ENCODE measurements at regions not wholly inside any gene's neighbourhood (a gene's known extent, or its start where the extent isn't known, plus 50 kb on each side); places are given as distances from the start of the nearest gene placed in this dataset.

GRCh38 chr15:94028809-94029208 lies 202.6 kb upstream of the MCTP2 start:
- no peak overlapping the region for H2BK5ac ChIP-seq (ENCODE audit: low read depth, low read length, poor library complexity)
- H3K36me3 ChIP-seq (ENCODE audit: control insufficient read depth in 1 of 2, insufficient read depth in 2 of 2, low read length in 2 of 2), result no peaks in the 10 kb centered on the region
- H3K27me3 ChIP-seq (ENCODE audit: insufficient read depth, low read length), result no peaks in the 10 kb centered on the region
- no peak overlapping the region for H3K4ac ChIP-seq (ENCODE audit: low read depth, low read length)
- no CpG with 5 or more reads among the region's 6 CpGs for WGBS (ENCODE audit: extremely low coverage, insufficient coverage, insufficient read length)
- no peak overlapping the region for H3K27ac ChIP-seq (ENCODE audit: low read depth, low read length)
- H2AFZ ChIP-seq (ENCODE audit: insufficient read depth, low read length, poor library complexity), result no peak overlapping the region
- no peak overlapping the region for H4K12ac ChIP-seq (ENCODE audit: low read depth, low read length)
- H2BK12ac ChIP-seq (ENCODE audit: low read length), result no peak overlapping the region
- H3K14ac ChIP-seq (ENCODE audit: low read length), result no peak overlapping the region
- H2BK120ac ChIP-seq (ENCODE audit: insufficient read depth, low read length, poor library complexity), result no peak overlapping the region
- no peak overlapping the region for H3K18ac ChIP-seq (ENCODE audit: low read length)
- peak in 1 of 2 donors; percentile 46 for DNase-seq
- H4K91ac ChIP-seq (ENCODE audit: low read depth, low read length), result no peak overlapping the region
- H3K9ac ChIP-seq (ENCODE audit: low read length), result no peak overlapping the region
- no peak overlapping the region for H3K4me3 ChIP-seq (ENCODE audit: low read depth, low read length)
- no peaks in the 10 kb centered on the region for H3K9me3 ChIP-seq (ENCODE audit: insufficient read depth, low read depth, low read length)
- no peaks in the 10 kb centered on the region for H3K79me2 ChIP-seq (ENCODE audit: control insufficient read depth, insufficient read depth, low read length, poor library complexity)
- no peak overlapping the region for H2AK5ac ChIP-seq (ENCODE audit: low read length)
- no peaks in the 10 kb centered on the region for H3K79me1 ChIP-seq (ENCODE audit: low read length)
- no peak overlapping the region for H3K4me2 ChIP-seq (ENCODE audit: low read length)
- H4K8ac ChIP-seq (ENCODE audit: low read depth, low read length), result no peak overlapping the region
- no peak overlapping the region for H3K23ac ChIP-seq (ENCODE audit: low read length)
- H3K4me1 ChIP-seq (ENCODE audit: control insufficient read depth in 1 of 2, insufficient read depth in 2 of 2, low read length in 2 of 2), result no peaks in the 10 kb centered on the region

- Histone ChIP-seq H3K27me3 (ENCODE audit: insufficient read depth, low read length) (no peaks in the 10 kb centered on the region), H3K4ac (ENCODE audit: low read depth, low read length) (no peak overlapping the region), H2BK12ac (ENCODE audit: low read length) (no peak overlapping the region), H2AFZ (ENCODE audit: insufficient read depth, low read length, poor library complexity) (no peak overlapping the region), H2BK120ac (ENCODE audit: insufficient read depth, low read length, poor library complexity) (no peak overlapping the region), H3K14ac (ENCODE audit: low read length) (no peak overlapping the region), H2BK5ac (ENCODE audit: low read depth, low read length, poor library complexity) (no peak overlapping the region), H2AK5ac (ENCODE audit: low read length) (no peak overlapping the region), H4K8ac (ENCODE audit: low read depth, low read length) (no peak overlapping the region), H3K23ac (ENCODE audit: low read length) (no peak overlapping the region), H3K4me2 (ENCODE audit: low read length) (no peak overlapping the region), H3K36me3 (ENCODE audit: control insufficient read depth in 1 of 2, insufficient read depth in 2 of 2, low read length in 2 of 2) (no peaks in the 10 kb centered on the region), H3K18ac (ENCODE audit: low read length) (no peak overlapping the region), H4K91ac (ENCODE audit: low read depth, low read length) (no peak overlapping the region), H3K79me1 (ENCODE audit: low read length) (no peaks in the 10 kb centered on the region), H3K4me3 (ENCODE audit: low read depth, low read length) (no peak overlapping the region), H3K9ac (ENCODE audit: low read length) (no peak overlapping the region), H3K9me3 (ENCODE audit: insufficient read depth, low read depth, low read length) (no peaks in the 10 kb centered on the region), H3K4me1 (ENCODE audit: control insufficient read depth in 1 of 2, insufficient read depth in 2 of 2, low read length in 2 of 2) (no peaks in the 10 kb centered on the region), H3K79me2 (ENCODE audit: control insufficient read depth, insufficient read depth, low read length, poor library complexity) (no peaks in the 10 kb centered on the region), H4K12ac (ENCODE audit: low read depth, low read length) (no peak overlapping the region), H3K27ac (ENCODE audit: low read depth, low read length) (no peak overlapping the region)
- no CpG with 5 or more reads among the region's 3 CpGs for WGBS (ENCODE audit: extremely low coverage, insufficient coverage, insufficient read length)
- peak; percentile 57 to 74 for DNase-seq
Observed at GRCh38 chr15:94028121-94028520, 203.2 kb upstream of the MCTP2 start.

- Histone ChIP-seq H2BK120ac (ENCODE audit: insufficient read depth, low read length, poor library complexity) (no peak overlapping the region), H3K27me3 (ENCODE audit: insufficient read depth, low read length) (no peaks in the 10 kb centered on the region), H3K79me1 (ENCODE audit: low read length) (no peaks in the 10 kb centered on the region), H3K4me2 (ENCODE audit: low read length) (no peak overlapping the region), H3K79me2 (ENCODE audit: control insufficient read depth, insufficient read depth, low read length, poor library complexity) (no peaks in the 10 kb centered on the region), H4K12ac (ENCODE audit: low read depth, low read length) (no peak overlapping the region), H2BK12ac (ENCODE audit: low read length) (no peak overlapping the region), H3K9ac (ENCODE audit: low read length) (no peak overlapping the region), H3K18ac (ENCODE audit: low read length) (no peak overlapping the region), H2AFZ (ENCODE audit: insufficient read depth, low read length, poor library complexity) (no peak overlapping the region), H4K8ac (ENCODE audit: low read depth, low read length) (no peak overlapping the region), H3K14ac (ENCODE audit: low read length) (no peak overlapping the region), H2AK5ac (ENCODE audit: low read length) (no peak overlapping the region), H3K9me3 (ENCODE audit: insufficient read depth, low read depth, low read length) (no peaks in the 10 kb centered on the region), H3K27ac (ENCODE audit: low read depth, low read length) (no peak overlapping the region), H3K4me3 (ENCODE audit: low read depth, low read length) (no peak overlapping the region), H3K23ac (ENCODE audit: low read length) (no peak overlapping the region), H3K36me3 (ENCODE audit: control insufficient read depth in 1 of 2, insufficient read depth in 2 of 2, low read length in 2 of 2) (no peaks in the 10 kb centered on the region), H2BK5ac (ENCODE audit: low read depth, low read length, poor library complexity) (no peak overlapping the region), H3K4ac (ENCODE audit: low read depth, low read length) (no peak overlapping the region), H4K91ac (ENCODE audit: low read depth, low read length) (no peak overlapping the region), H3K4me1 (ENCODE audit: control insufficient read depth in 1 of 2, insufficient read depth in 2 of 2, low read length in 2 of 2) (no peaks in the 10 kb centered on the region)
- DNase-seq, result peak in 1 of 2 donors; percentile 45
- WGBS (ENCODE audit: extremely low coverage, insufficient coverage, insufficient read length), result no CpG with 5 or more reads among the region's 1 CpG
Observed at GRCh38 chr15:94027581-94027980, 203.8 kb upstream of the MCTP2 start.

GRCh38 chr15:94026458-94027304 lies 204.7 kb upstream of the MCTP2 start:
- no peak overlapping the region for H3K14ac ChIP-seq (ENCODE audit: low read length)
- H3K27me3 ChIP-seq (ENCODE audit: insufficient read depth, low read length), result no peaks in the 10 kb centered on the region
- no peak overlapping the region for H2BK5ac ChIP-seq (ENCODE audit: low read depth, low read length, poor library complexity)
- H2AK5ac ChIP-seq (ENCODE audit: low read length), result no peak overlapping the region
- no peak overlapping the region for H2BK120ac ChIP-seq (ENCODE audit: insufficient read depth, low read length, poor library complexity)
- H3K9me3 ChIP-seq (ENCODE audit: insufficient read depth, low read depth, low read length), result no peaks in the 10 kb centered on the region
- no peak overlapping the region for H3K9ac ChIP-seq (ENCODE audit: low read length)
- no peaks in the 10 kb centered on the region for H3K4me1 ChIP-seq (ENCODE audit: control insufficient read depth in 1 of 2, insufficient read depth in 2 of 2, low read length in 2 of 2)
- no peaks in the 10 kb centered on the region for H3K79me2 ChIP-seq (ENCODE audit: control insufficient read depth, insufficient read depth, low read length, poor library complexity)
- H3K23ac ChIP-seq (ENCODE audit: low read length), result no peak overlapping the region
- no peaks in the 10 kb centered on the region for H3K36me3 ChIP-seq (ENCODE audit: control insufficient read depth in 1 of 2, insufficient read depth in 2 of 2, low read length in 2 of 2)
- H4K8ac ChIP-seq (ENCODE audit: low read depth, low read length), result no peak overlapping the region
- no peak for DNase-seq
- H3K4me2 ChIP-seq (ENCODE audit: low read length), result no peak overlapping the region
- no peak overlapping the region for H3K4me3 ChIP-seq (ENCODE audit: low read depth, low read length)
- no CpG with 5 or more reads among the region's 2 CpGs for WGBS (ENCODE audit: extremely low coverage, insufficient coverage, insufficient read length)
- no peak overlapping the region for H2AFZ ChIP-seq (ENCODE audit: insufficient read depth, low read length, poor library complexity)
- H4K12ac ChIP-seq (ENCODE audit: low read depth, low read length), result no peak overlapping the region
- no peak overlapping the region for H3K4ac ChIP-seq (ENCODE audit: low read depth, low read length)
- H3K79me1 ChIP-seq (ENCODE audit: low read length), result no peaks in the 10 kb centered on the region
- no peak overlapping the region for H2BK12ac ChIP-seq (ENCODE audit: low read length)
- H4K91ac ChIP-seq (ENCODE audit: low read depth, low read length), result no peak overlapping the region
- no peak overlapping the region for H3K18ac ChIP-seq (ENCODE audit: low read length)
- no peak overlapping the region for H3K27ac ChIP-seq (ENCODE audit: low read depth, low read length)

Data from trophoblast cell (in vitro differentiated cells and primary cell).